ENCODE measurements at regions not wholly inside any gene's neighbourhood (a gene's known extent, or its start where the extent isn't known, plus 50 kb on each side); places are given as distances from the start of the nearest gene placed in this dataset.
A peak's percentile ranks its signal among the peaks of the same experiment; 100 is the strongest.

- no peak overlapping the region for H3K4me3 ChIP-seq (replicated peaks in 1 of 2; ENCODE audit: low read depth in 2 of 2, low read length in 2 of 2)
- TF ChIP-seq CTCF (IDR thresholded peaks at IDR 0.05; ENCODE audit: low read depth, low read length): no peak
- DNase-seq (ENCODE audit: low read depth in 2 of 2): no peak
Measured at GRCh38 chr2:67046591-67046990, 350.5 kb upstream of the ETAA1 start.

- no peak for DNase-seq (ENCODE audit: low read depth in 2 of 2)
- TF ChIP-seq CTCF (IDR thresholded peaks at IDR 0.05; ENCODE audit: low read depth, low read length): no peak
- H3K4me3 ChIP-seq (replicated peaks in 1 of 2; ENCODE audit: low read depth in 2 of 2, low read length in 2 of 2): no peak overlapping the region
Measured at GRCh38 chr2:67048314-67048713, 348.8 kb upstream of the ETAA1 start.

- H3K4me3 ChIP-seq (replicated peaks in 1 of 2; ENCODE audit: low read depth in 2 of 2, low read length in 2 of 2): no peak overlapping the region
- peak; percentile 6 to 69 for DNase-seq (ENCODE audit: low read depth in 2 of 2)
- no peak for TF ChIP-seq CTCF (IDR thresholded peaks at IDR 0.05; ENCODE audit: low read depth, low read length)
Measured at GRCh38 chr2:67050622-67051021, 346.5 kb upstream of the ETAA1 start.

GRCh38 chr2:67054728-67055127, 342.4 kb upstream of the ETAA1 start:
- TF ChIP-seq CTCF (IDR thresholded peaks at IDR 0.05; ENCODE audit: low read depth, low read length): no peak
- H3K4me3 ChIP-seq (replicated peaks in 1 of 2; ENCODE audit: low read depth in 2 of 2, low read length in 2 of 2): no peak overlapping the region
- DNase-seq (ENCODE audit: low read depth in 2 of 2): no peak

- peak; percentile 9 to 21 for DNase-seq (ENCODE audit: low read depth in 2 of 2)
- H3K4me3 ChIP-seq (replicated peaks in 1 of 2; ENCODE audit: low read depth in 2 of 2, low read length in 2 of 2): no peak overlapping the region
- no peak for TF ChIP-seq CTCF (IDR thresholded peaks at IDR 0.05; ENCODE audit: low read depth, low read length)
Measured at GRCh38 chr2:67055387-67056304, 341.5 kb upstream of the ETAA1 start.

- no peak overlapping the region for H3K4me3 ChIP-seq (replicated peaks in 1 of 2; ENCODE audit: low read depth in 2 of 2, low read length in 2 of 2)
- DNase-seq (ENCODE audit: low read depth in 2 of 2): no peak
- no peak for TF ChIP-seq CTCF (IDR thresholded peaks at IDR 0.05; ENCODE audit: low read depth, low read length)
Measured at GRCh38 chr2:67057123-67057522, 340.0 kb upstream of the ETAA1 start.
